HEK293 (cell line): ENCODE measurements at regions not wholly inside any gene's neighbourhood (a gene's known extent, or its start where the extent isn't known, plus 50 kb on each side); places are given as distances from the start of the nearest gene placed in this dataset.

Experiments used
- ATF2 ChIP-seq: fragments of 450-650 bp; formaldehyde crosslinking; IDR thresholded peaks from 2 replicates; pipeline ENCODE4 v1.5.1; 2016; ENCODE audit warnings: missing biosample characterization, missing genetic modification characterization, low read depth
- CTCF ChIP-seq: fragments of 450-650 bp; formaldehyde crosslinking; IDR thresholded peaks from 2 replicates; pipeline ENCODE4 v1.5.1; 2016; ENCODE audit warnings: missing biosample characterization, missing genetic modification characterization
- ELK4 ChIP-seq: IDR thresholded peaks from 2 replicates; pipeline ENCODE4 v1.6.1; 2011; ENCODE audit warnings: mild to moderate bottlenecking, low read depth, low read length, borderline replicate concordance
- GFI1B ChIP-seq: fragments of 450-650 bp; formaldehyde crosslinking; IDR thresholded peaks from 2 replicates; pipeline ENCODE4 v1.5.1; 2016; ENCODE audit warnings: missing biosample characterization, missing genetic modification characterization
- YY2 ChIP-seq: fragments of 450-650 bp; formaldehyde crosslinking; IDR thresholded peaks from 2 replicates; pipeline ENCODE4 v1.5.1; 2016; ENCODE audit warnings: missing biosample characterization, missing genetic modification characterization
- ZNF114 ChIP-seq: fragments of 450-650 bp; formaldehyde crosslinking; IDR thresholded peaks from 2 replicates; pipeline ENCODE4 v1.5.0; 2017; ENCODE audit warnings: missing biosample characterization, missing genetic modification characterization
- ZNF16 ChIP-seq: fragments of 450-650 bp; formaldehyde crosslinking; IDR thresholded peaks from 2 replicates; pipeline ENCODE4 v1.5.1; 2016; ENCODE audit warnings: low read depth, missing biosample characterization, missing genetic modification characterization
- ZNF239 ChIP-seq: fragments of 450-650 bp; formaldehyde crosslinking; IDR thresholded peaks from 2 replicates; pipeline ENCODE4 v1.5.1; 2016; ENCODE audit warnings: missing biosample characterization, missing genetic modification characterization
- ZNF707 ChIP-seq: fragments of 450-650 bp; formaldehyde crosslinking; IDR thresholded peaks from 2 replicates; pipeline ENCODE4 v1.5.1; 2016; ENCODE audit warnings: missing biosample characterization, missing genetic modification characterization
- ZNF830 ChIP-seq: fragments of 450-650 bp; IDR thresholded peaks from 2 replicates; pipeline ENCODE4 v1.5.0; 2018; ENCODE audit warnings: missing biosample characterization, missing genetic modification characterization, low read depth, mild to moderate bottlenecking, moderate library complexity

- TF ChIP-seq ZNF239 (tag by site-specific recombination) (no peak), ELK4 (no peak), ZNF16 (tag by site-specific recombination) (no peak), CTCF (tag by site-specific recombination) (no peak), ZNF707 (tag by site-specific recombination) (no peak), YY2 (tag by site-specific recombination) (no peak), ZNF830 (tag by site-specific recombination) (no peak), GFI1B (tag by site-specific recombination) (no peak), ATF2 (tag by site-specific recombination) (no peak), ZNF114 (tag by site-specific recombination) (no peak)
Observed at GRCh38 chrX:34238896-34239295, 106.8 kb upstream of the FAM47A start.
